HG03025 (cell line): ENCODE measurements at regions not wholly inside any gene's neighbourhood (a gene's known extent, or its start where the extent isn't known, plus 50 kb on each side); places are given as distances from the start of the nearest gene placed in this dataset.

ENCODE experiments used
- ATAC-seq: cut with Tn5 transposase; IDR thresholded peaks from one replicate; pipeline ENCODE4 v1.9.1; 2021; ENCODE audit warnings: mild to moderate bottlenecking, moderate library complexity; ENCODE audit not compliant: unreplicated experiment, low FRiP score

DNA sequence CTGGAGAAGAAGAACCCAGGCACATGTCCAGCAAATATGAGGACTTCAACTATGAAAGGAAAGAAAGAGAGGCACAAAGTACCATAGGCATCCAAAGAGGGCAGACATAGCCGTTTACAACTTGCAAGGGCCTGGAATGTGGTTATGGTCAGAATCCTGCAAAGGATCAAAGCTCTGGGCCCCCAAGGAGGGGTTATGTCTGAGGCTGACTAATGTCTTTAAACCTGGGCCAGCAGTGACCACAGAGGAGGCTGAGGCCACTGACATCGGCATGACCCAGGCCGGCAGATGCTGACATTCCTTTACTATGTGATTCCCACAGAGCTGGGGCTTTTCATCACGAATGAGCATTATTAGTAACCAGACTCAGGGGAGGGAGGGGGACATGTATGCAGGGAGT, 861.1 kb downstream of the DHX35 start:
- no peak for ATAC-seq

DNA sequence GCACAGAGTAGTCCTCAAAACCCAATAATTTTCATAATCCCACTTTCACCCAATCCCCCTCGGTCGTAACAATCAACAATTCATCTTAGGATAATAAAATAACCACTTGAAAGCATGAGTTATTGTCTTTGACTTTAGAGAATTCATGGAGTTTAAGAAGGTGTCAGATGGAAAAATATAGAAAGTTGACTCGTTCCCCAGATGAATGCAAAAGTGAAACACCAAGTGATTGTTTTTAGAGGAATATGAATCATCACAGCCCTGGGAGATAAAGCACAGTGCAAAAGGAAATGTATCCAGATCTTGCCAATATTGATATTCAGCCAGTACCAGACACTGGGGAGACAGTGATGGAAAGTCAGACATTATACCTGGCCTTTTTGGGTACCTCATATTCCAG, 860.5 kb downstream of the DHX35 start:
- ATAC-seq = no peak

DNA sequence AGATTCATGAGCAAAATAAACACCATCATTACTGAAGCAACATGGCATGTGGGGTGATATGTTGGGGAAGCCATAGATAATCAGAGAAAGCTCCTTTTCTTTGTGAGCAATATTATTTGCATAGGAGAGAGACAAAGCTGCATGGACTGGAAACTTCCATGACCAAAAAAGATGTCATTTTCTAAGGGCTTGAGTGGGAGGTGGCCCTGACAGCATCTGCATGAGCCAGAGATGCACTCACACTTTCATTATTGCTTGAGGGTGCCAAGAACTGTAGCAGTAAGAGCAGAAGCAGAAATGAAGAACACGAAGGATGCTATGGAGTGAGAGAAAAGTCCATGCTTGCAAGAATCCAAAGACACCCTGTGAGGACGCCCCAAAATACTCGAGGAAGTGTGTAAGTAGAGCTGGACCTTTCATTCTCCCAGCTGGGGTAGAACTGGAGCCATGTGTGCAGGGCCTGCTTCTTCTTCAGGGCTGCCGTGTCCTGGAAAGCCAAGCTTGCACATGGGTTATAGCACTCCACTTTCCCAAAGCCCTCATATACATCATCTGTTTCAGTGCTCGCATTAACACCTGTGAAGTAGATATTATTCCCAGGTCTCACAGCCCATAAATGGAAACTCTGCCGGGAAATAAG, 851.2 kb downstream of the DHX35 start:
- no peak for ATAC-seq

DNA sequence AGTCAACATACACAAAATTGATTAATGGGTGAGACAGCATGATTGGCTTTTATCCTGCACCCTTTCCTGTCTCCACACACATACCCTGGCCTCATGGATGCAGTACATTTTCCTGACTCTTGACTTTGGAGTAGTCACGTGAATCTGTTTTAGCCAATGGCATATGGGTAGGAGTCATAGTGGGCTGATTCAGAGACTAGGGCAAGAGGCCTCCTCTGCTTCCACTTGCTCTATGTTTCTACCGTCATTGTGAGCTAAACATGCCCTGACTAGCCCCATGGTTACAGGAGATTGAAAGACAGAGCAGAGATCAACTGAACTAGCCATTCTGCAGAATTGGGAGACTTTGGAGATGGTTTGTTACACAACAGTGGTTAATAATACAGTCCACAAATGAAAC, 850.0 kb downstream of the DHX35 start:
- ATAC-seq = no peak

DNA sequence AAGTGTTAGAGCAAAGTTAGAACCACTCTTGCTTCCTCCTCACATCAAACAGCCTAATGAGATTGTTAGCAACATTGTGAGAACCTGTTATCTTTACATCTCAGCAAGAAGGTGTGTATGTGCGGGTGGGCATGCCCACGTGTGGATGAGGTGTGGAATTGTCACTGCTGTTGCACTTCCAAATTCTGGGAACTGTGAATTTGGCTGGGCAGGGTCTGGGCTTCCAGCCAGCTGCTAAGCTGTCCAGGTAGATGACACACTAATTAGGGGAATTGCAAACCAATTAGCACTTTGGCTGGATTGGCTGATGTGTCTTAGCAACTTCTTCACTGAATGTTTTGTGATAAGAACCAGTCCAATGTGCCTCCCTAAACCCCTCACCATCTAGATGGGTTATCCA, 848.2 kb downstream of the DHX35 start:
- no peak for ATAC-seq

DNA sequence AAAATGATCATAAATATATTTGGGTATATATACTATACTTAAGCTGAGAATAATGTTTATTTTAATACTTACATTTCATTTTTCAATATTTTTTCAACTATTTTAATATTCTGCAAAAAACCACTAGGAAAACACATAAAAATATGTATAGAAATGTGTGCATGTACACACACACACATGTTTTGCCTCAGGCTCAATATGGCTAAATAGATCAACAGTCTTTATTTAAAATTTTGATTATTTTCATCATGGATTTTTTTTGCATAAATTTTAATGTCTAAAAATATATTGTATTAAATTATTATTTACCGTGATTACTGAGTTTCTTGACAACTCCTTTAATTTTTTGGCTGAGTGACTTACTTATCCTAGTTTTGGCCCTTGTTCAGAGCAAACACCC, 846.5 kb downstream of the DHX35 start:
- ATAC-seq = no peak

DNA sequence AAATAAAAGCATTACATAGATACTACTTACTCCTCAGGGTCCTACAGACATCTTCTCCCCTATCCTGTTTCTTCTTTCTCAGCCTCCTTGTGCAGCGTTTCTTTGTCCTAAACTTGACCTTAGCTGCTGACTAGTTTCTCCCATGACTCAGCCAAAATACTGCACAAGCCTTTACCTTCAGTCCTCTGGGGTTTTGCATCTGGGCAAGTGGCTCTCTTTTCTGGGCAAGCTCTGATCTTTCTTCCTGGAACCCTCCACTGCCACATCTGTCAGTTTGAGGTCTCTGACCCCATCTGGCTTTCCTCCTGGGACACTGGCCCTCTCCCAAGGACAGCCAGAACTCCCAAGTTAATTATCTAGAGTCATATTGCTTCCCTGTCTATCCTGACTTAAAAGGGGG, 838.4 kb downstream of the DHX35 start:
- ATAC-seq = no peak

DNA sequence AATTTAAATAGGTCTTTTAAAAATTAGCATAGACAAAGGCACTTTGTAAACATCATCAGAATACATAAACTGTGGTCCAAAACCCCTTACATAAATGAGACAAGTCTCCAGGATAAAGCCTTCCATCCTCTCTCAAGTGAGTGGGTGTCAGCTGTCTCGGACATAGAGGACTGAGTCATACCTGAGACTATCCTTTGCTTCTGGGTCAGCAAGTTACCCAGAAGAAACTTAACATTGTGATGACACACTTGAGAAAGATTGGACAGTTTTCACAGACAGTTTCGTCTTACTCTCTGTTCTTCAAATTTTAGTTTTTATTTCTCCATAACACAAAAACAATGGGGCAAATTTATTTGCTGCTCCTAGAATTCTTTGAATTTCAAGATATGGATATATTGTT, 838.0 kb downstream of the DHX35 start:
- no peak for ATAC-seq

DNA sequence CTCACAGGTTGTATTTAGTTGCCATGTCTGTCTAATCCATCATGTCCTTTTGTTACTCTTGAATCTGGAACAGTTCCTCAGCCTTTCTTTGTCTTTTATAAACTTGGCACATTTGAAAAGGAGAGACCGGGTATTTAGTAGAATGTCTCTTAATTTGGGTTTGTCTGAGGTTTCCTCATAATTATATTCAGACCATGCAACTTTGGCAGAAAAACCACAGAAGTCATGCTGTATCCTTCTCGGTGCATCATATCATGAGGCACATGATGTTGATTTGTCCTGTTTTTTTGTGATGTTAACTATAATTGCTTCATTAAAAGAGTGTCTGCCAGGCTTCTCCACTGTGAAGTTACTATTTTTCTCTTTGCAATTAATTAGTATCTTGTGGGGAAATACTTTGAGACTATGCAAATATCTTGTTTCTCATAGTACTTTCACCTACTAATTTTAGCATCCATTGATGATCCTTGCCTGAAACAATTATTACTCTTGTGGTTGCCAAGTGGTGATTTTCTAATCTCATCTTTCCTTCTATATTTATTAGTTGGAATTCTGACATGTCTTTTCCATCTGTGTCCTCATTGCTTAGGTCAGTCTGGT, 837.3 kb downstream of the DHX35 start:
- no peak for ATAC-seq

DNA sequence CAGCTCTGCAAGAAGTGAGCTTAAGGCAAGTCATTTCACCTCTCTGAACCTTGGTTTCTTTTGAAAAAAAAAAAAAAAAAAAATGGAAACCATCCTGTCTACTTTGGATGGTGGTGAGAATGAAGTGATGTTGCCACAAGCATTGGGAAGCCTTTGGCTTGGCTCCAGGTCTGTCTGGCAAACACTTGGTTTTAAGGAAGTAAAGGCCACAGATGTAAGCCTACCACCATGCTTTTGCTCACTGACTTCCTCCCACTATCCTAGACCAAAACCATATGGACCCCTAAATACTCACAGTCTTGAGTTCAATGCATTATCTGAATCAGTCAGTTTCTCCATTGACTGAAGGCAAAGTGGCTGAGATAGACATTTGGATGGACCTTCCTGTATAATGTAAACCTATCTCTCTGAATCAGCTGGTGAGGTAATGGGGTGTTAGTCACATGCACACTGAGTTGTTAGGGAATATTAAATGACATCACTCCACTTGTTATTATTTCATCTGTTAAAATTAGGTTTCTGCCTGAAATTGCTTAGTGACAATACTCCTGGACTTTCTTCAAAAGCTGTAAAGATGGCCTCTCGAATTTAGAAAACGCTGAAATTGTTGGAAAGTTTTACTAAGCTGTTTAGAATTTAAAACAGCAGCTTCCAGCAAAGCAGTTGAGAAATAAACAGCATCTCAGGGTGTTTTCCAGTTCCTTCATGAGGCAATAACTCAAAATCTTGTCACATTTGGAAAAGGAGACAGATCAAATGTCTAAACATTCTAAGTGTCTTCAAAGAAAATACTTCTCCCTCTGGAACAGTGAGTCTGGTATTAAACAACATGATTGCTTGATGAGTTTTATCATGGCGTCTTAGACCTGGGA, 833.5 kb downstream of the DHX35 start:
- ATAC-seq = no peak

DNA sequence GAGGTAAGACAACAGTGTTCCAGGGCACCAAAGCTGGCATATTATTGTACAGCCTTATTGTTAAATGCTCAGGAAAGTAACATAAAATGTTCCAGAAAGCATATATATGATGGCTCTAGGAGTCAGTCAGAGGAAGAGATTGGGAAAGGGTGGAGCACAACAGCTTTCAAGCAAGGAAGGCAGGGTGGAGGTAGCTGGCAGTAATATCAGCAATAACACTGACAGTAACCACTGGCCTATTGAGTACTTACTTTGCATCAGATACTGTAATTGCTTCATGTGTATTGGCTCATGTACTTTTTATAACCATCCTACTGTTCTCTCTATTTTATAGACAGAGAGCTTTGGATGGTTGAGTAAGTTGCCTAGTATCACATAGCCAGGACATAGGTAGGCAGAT, 830.2 kb downstream of the DHX35 start:
- no peak for ATAC-seq

DNA sequence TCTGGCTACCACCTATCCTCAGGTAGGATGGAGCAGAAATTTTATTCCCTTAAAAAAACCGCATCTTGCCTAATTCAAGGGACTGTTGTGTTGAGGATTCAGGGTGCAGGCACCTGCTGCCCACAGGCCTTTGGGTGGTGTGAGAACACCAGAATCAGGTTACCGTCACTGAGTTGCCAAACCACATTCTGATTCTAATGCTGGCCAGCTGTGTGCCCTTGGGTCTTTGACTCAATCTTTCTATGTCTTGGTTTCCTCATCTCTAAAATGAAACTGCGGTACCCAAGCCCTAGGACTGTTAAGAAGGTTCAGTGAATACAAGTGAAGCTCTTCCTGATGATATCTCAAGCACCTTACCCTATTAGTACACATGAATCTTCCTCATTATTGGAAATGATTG, 827.3 kb downstream of the DHX35 start:
- ATAC-seq = no peak

DNA sequence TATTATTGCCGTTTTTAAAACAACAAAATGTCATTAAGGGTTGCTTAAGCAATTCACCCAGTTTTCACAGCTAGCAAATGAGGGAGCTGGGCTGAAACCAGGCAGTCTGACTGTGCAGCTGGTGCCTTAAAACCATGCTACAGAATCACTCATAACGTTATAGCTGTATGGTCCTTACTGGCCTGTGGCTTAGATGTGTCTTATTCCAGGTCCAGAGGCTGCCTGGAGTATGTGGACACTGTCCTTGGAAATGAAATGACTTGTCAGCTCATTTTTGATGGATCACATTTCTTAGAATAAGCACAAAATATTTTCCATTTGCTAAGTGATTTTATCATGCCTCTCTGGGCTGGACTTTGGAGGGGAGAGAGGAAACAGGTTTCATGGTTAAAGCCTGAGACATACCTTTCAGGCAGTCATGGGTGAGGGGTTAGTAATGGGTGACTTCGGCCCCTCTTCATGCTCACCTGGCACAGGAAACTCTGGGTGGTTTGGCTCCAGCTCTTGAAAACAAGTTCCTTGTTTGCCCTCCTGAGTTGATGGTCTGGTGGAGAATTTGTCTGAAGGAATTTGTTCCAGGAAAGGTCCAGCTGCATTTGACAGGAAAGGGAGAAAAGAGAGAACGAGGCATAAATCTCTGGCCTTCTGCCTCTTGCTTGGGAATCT, 823.2 kb downstream of the DHX35 start:
- ATAC-seq = no peak

DNA sequence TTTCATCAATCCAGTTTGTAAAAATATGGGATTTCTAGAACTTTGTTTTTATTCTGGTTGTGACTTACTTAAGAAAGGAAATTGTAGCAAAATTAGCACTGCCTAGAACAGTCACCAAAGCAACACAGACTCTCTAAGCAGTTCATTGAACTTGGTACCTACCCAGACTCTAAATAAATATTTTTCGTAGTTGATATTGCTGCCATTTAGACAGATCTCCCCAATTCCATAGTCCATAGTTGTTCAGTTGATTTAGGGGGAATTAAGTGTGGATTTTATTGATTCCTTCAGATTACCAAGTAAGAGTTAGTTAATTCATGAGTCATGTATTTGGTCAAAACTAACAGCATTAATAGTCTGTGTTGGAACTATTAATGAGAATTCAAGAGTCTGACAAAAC, 822.5 kb downstream of the DHX35 start:
- ATAC-seq = no peak

DNA sequence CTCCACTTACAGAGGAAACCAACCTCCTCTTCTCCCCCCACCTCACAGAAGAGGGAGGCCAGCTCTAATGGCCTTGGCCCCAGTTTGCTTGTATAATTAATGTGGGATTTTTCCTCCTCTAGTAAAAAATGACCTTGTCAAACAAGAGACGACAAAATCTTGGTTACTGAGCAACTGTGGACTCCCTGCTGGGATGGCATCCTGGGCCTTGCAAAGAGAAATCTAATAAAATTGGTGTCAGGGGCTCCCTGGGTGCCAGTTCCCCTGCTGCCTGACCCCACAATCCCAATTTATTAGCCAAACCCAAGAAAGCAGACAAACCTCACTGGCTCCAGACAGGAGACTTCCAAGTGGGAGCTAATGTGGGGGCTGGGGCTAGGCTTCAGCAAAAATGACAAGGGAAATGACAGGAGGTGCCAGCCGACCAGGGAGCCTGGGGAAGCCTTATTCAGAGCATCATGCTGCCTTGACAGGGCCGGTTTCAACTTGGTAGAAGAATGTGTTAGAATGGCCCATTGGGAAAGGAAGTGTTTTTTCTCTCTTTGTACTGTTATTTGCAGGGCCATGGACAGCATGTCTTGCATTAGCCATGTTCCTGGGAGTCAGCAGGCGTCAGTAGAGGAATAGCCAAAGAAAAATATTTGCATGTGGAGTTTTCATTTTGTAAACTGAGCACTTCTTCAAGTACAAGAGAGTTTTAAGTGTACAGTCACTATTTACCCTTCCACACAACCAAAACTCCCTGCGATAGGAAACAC, 816.9 kb downstream of the DHX35 start:
- ATAC-seq = no peak

DNA sequence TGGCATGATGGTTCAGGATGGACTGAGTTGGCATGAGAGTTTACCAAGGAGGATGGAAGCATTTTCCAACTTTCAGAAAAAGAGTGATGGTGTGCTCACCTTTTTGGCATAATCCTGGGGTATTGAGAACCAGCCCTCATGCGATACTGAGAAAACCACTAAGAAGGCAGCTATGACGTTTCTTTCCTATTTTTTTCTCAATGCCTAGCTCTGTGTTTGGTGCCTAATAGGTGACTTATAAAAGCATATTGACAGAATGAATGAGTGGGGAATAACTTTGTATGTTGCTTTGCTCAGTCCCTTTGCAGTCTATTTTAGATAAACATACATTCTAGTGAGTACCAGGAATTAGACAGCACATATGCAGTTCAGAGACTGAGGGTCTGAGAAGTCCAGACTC, 816.3 kb downstream of the DHX35 start:
- no peak for ATAC-seq

DNA sequence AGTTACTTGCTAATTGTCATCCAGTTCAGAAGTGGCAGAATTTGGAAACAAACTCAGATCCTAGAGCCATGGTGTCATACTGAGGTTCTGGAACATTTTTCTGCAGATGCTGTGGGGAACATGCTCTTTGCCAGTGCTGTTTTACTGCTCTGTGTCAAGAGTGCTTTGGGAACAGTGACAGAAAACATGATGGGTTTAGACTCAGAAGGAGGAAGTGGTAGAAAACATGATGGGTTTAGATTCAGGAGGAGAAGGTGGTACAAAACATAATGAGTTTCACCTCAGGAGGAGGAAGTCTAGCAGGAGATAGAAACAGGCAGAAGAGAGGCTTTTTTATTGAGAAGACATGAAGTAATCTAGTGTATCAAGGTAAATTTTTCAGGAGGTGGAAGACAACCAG, 815.5 kb downstream of the DHX35 start:
- ATAC-seq = no peak

DNA sequence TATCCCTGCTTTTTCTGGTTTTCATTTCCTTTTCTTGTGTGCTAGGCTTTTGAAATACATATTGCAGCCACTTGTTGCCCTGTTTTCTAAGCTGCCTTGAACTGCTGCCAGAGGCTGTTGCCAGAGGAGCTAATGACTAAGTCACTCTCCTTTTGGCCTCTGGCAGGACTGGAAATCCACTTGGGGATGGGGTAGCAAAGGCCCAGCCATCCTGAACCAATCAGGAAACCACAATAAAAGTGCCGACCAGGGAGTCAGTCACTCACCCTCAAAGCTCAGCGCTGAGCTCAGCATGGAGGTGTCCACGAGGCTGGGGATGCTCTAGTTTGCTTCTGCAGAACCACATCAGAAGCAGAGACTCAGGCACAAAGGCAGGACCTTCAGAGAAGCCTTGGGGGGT, 813.0 kb downstream of the DHX35 start:
- no peak for ATAC-seq

DNA sequence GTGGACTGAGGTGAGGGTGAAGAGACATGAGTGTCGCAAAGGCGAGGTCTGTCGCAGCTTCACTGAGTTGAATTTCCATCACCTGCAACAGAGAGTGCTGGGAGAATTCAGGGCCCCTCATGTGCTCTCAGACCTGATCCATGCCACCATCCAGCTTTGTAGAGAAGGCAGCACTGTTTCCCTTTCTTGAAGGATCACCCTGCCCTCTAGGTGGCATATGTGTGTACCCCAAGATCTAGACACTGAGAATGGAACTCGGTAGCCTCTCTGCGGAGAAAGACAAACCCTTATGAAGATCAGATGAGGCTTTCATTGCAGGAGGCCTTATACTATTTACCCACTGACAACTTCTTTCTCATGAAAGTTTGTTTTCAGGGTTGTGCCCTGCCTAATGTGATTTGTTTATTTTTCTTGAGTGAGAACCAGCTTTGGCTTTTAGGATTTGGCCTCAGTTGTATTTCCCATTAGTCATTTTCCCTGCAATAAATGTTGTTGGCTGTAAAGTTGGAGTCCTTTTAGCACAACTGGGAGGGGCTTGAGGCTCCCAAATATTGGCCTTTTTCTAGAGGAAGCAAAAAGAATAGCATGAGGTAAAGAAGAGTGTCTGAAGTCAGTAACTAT, 811.3 kb downstream of the DHX35 start:
- ATAC-seq = no peak

DNA sequence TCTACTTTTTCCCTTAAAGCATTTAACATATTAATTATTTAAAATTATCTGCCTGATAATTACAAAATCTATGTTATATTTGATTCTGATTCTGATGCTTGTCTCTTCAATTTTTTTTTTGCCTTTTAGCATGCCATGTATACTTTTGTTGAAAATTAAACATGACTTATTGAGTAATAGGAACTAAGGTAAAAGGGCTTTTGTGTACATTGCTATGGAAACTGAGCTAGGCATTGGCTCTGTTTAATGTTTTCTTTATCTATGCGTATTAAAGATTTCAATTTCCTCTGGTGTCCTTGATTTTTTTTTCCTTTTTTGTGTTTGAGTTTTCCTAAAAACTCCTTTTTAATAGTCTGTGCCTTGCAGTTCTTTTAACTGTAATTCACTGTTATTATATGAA, 805.2 kb downstream of the DHX35 start:
- ATAC-seq = no peak
